CD8-positive, alpha-beta memory T cell (primary cell): ENCODE measurements at regions not wholly inside any gene's neighbourhood (a gene's known extent, or its start where the extent isn't known, plus 50 kb on each side); places are given as distances from the start of the nearest gene placed in this dataset.

Source experiments
- CTCF ChIA-PET: fragments of 350-600 bp; sonication (Branson Sonifier 250); formaldehyde crosslinking; loops from one replicate; lab custom pipeline; 2021; ENCODE audit warnings: antibody characterized with exemption; lab: Charles Lee
- POLR2A ChIA-PET: fragments of 350-600 bp; sonication (Branson Sonifier 250); formaldehyde crosslinking; loops from one replicate; lab custom pipeline; 2021; ENCODE audit warnings: antibody characterized with exemption; lab: Charles Lee
- DNase-seq, 5 donors: peaks; one replicate each; pipeline versions ENCODE4 v3.0.0 to v3.0.0-alpha.2; 2020 to 2022; ENCODE audit warnings: mixed read lengths in 1 of 5
- H3K27ac ChIP-seq: one replicate; pipeline ENCODE4 v1.7.0; 2013; ENCODE audit warnings: low read depth, mild to moderate bottlenecking, low read length, moderate library complexity
- H3K27me3 ChIP-seq: 2 replicates; pipeline ENCODE4 v1.7.0; 2013; ENCODE audit warnings: low read length, mild to moderate bottlenecking; ENCODE audit not compliant: insufficient read depth, poor library complexity, severe bottlenecking
- H3K36me3 ChIP-seq: 2 replicates; pipeline ENCODE4 v1.7.0; 2013; ENCODE audit warnings: mild to moderate bottlenecking, low read length, moderate library complexity; ENCODE audit not compliant: insufficient read depth
- H3K4me1 ChIP-seq: 2 replicates; pipeline ENCODE4 v1.7.0; 2013; ENCODE audit warnings: mild to moderate bottlenecking, low read length, moderate library complexity; ENCODE audit not compliant: insufficient read depth
- H3K4me3 ChIP-seq: 2 replicates; pipeline ENCODE4 v1.7.0; 2013; ENCODE audit warnings: mild to moderate bottlenecking, low read length
- H3K9me3 ChIP-seq: 2 replicates; pipeline ENCODE4 v1.7.0; 2013; ENCODE audit warnings: mild to moderate bottlenecking, low read length
- H3K27ac Mint-ChIP-seq, 8 donors: one replicate each; pipeline ENCODE4 v1.8.0; 2020 to 2021; ENCODE audit warnings: mixed read lengths in 8 of 8, mild to moderate bottlenecking in 6 of 8, inconsistent platforms in 3 of 8, moderate library complexity in 3 of 8
- H3K27me3 Mint-ChIP-seq, 2 donors: one replicate each; pipeline ENCODE4 v1.8.0; 2020 to 2021; ENCODE audit warnings: mixed read lengths in 2 of 2, mild to moderate bottlenecking in 1 of 2, moderate library complexity in 1 of 2
- H3K36me3 Mint-ChIP-seq, 3 donors: one replicate each; pipeline ENCODE4 v1.8.0; 2020 to 2021; ENCODE audit warnings: mixed read lengths in 3 of 3, inconsistent platforms in 1 of 3, mild to moderate bottlenecking in 1 of 3
- H3K4me1 Mint-ChIP-seq, 3 donors: one replicate each; pipeline ENCODE4 v1.8.0; 2020 to 2021; ENCODE audit warnings: mixed read lengths in 3 of 3, inconsistent platforms in 1 of 3, mild to moderate bottlenecking in 1 of 3
- H3K4me3 Mint-ChIP-seq, 7 donors: one replicate each; pipeline ENCODE4 v1.8.0; 2020 to 2021; ENCODE audit warnings: mixed read lengths in 7 of 7, mild to moderate bottlenecking in 6 of 7, moderate library complexity in 4 of 7, inconsistent platforms in 2 of 7
- H3K9me3 Mint-ChIP-seq, 5 donors: one replicate each; pipeline ENCODE4 v1.8.0; 2020 to 2022; ENCODE audit warnings: mixed read lengths in 5 of 5, mild to moderate bottlenecking in 3 of 5, moderate library complexity in 2 of 5, inconsistent platforms in 1 of 5

DNA sequence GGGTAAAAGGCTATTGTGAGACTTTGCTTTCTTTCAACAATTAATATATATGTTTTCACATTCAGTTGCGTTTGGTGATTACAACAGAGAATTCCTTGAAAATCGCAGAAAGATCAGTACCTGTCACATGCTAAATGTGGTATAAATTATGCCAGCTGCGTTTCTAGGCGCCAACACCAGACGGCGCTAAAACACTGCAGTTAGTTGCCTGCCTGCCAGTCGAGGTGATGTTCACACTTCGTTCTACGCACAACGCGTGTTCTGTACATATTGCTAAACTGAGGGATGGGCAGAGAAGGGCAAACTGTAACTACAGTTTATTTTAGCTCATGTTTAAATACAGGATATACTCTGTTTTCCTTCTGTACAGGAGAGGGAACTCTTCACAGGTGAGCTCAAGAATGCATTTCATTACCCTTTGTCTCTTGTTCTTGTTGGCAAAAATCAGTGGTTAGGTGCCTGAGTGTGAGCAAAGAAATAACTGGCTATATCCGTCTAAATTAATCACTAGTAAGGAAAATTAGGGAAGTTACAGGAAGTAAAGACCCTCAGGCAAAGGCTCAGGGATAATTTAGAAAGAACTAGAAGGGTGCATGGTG, 100.1 kb upstream of the RGS17 start:
- Mint-ChIP-seq H3K4me1 (no peaks in the 10 kb centered on the region), H3K9me3 (no peaks in the 10 kb centered on the region), H3K4me3 (no peak overlapping the region), H3K27ac (peak overlapping the region in 1 of 8 donors; percentile 38), H3K27me3 (peaks cover 0 to 1% of the 10 kb centered on the region in 2 donors), H3K36me3 (no peaks in the 10 kb centered on the region)
- H3K27ac ChIP-seq, result no peak overlapping the region
- ChIA-PET POLR2A (no interaction called here), CTCF (no interaction called here)
- no peak overlapping the region for H3K4me3 ChIP-seq
- DNase-seq, result no peak
- no peaks in the 10 kb centered on the region for H3K9me3 ChIP-seq
- no peaks in the 10 kb centered on the region for H3K4me1 ChIP-seq
- no peaks in the 10 kb centered on the region for H3K36me3 ChIP-seq
- H3K27me3 ChIP-seq, result peaks cover 2% of the 10 kb centered on the region

DNA sequence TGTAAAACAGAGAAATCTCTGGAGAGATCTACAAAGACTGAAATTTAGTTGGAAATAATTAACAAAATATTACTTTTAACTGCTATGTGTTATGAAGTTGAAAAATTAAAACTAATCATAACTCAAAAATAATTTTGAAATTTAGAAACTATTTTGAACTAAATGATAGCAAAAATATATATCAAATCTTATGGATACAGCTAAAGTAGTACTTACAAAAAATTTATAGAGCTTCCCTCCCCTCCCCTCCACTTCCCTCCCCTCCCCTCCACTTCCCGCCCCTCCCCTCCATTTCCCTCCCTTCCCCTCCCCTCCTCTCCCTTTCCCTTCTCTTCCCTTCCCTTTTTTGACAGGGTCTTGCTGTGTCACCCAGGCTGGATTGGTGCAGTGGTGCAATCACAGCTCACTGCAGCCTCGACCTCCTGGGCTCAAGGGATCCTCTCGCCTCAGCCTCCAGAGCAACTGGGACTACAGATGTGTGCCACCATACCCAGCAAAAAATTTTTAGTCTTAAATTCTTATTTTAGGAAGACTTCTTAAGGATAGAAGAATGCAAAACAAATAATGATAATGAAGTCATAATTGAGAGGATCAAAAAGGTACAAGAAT, 87.2 kb upstream of the RGS17 start:
- Mint-ChIP-seq H3K36me3 (no peaks in the 10 kb centered on the region), H3K27ac (no peak overlapping the region), H3K27me3 (peaks cover 0 to 2% of the 10 kb centered on the region in 2 donors), H3K9me3 (peaks cover 0 to 4% (median 0%) of the 10 kb centered on the region in 5 donors), H3K4me3 (no peak overlapping the region), H3K4me1 (no peaks in the 10 kb centered on the region)
- no peaks in the 10 kb centered on the region for H3K4me1 ChIP-seq
- no peaks in the 10 kb centered on the region for H3K27me3 ChIP-seq
- no peak overlapping the region for H3K27ac ChIP-seq
- H3K9me3 ChIP-seq, result no peaks in the 10 kb centered on the region
- no peak for DNase-seq
- H3K4me3 ChIP-seq, result no peak overlapping the region
- ChIA-PET POLR2A (no interaction called here), CTCF (no interaction called here)
- H3K36me3 ChIP-seq, result no peaks in the 10 kb centered on the region

- Histone ChIP-seq H3K4me3 (no peak overlapping the region), H3K4me1 (no peaks in the 10 kb centered on the region), H3K36me3 (no peaks in the 10 kb centered on the region), H3K27me3 (no peaks in the 10 kb centered on the region), H3K27ac (no peak overlapping the region), H3K9me3 (no peaks in the 10 kb centered on the region)
- no peak for DNase-seq
- no peak overlapping the region for H3K4me3 Mint-ChIP-seq
- H3K36me3 Mint-ChIP-seq, result no peaks in the 10 kb centered on the region
- no peak overlapping the region for H3K27ac Mint-ChIP-seq
- peaks cover 0 to 2% of the 10 kb centered on the region in 2 donors for H3K27me3 Mint-ChIP-seq
- ChIA-PET POLR2A (no interaction called here), CTCF (no interaction called here)
- no peaks in the 10 kb centered on the region for H3K4me1 Mint-ChIP-seq
- peaks cover 0 to 4% (median 0%) of the 10 kb centered on the region in 5 donors for H3K9me3 Mint-ChIP-seq
Observed at GRCh38 chr6:153216789-153217188, 85.7 kb upstream of the RGS17 start.

- H3K4me1 ChIP-seq, result peaks cover 5% of the 10 kb centered on the region
- Mint-ChIP-seq H3K27ac (no peak overlapping the region), H3K4me3 (no peak overlapping the region), H3K4me1 (peaks cover 0 to 6% (median 5%) of the 10 kb centered on the region in 3 donors), H3K9me3 (peaks cover 0 to 4% (median 0%) of the 10 kb centered on the region in 5 donors), H3K27me3 (peaks cover 0 to 2% of the 10 kb centered on the region in 2 donors), H3K36me3 (no peaks in the 10 kb centered on the region)
- no peaks in the 10 kb centered on the region for H3K36me3 ChIP-seq
- DNase-seq, result no peak
- ChIA-PET POLR2A (no interaction called here), CTCF (interaction anchor here (0.7 kb wide), 1 partner anchor 12 kb away, joined by 3 read pairs; no protein-coding TSS in a partner anchor)
- H3K9me3 ChIP-seq, result no peaks in the 10 kb centered on the region
- no peak overlapping the region for H3K4me3 ChIP-seq
- H3K27ac ChIP-seq, result no peak overlapping the region
- H3K27me3 ChIP-seq, result no peaks in the 10 kb centered on the region
Observed at GRCh38 chr6:153215242-153215641, 84.2 kb upstream of the RGS17 start.

GRCh38 chr6:153214436-153214835, 83.4 kb upstream of the RGS17 start:
- Histone ChIP-seq H3K4me1 (peaks cover 5% of the 10 kb centered on the region), H3K27ac (no peak overlapping the region), H3K9me3 (no peaks in the 10 kb centered on the region), H3K36me3 (no peaks in the 10 kb centered on the region), H3K27me3 (no peaks in the 10 kb centered on the region), H3K4me3 (no peak overlapping the region)
- ChIA-PET CTCF (no interaction called here), POLR2A (no interaction called here)
- H3K27me3 Mint-ChIP-seq, result peaks cover 0 to 2% of the 10 kb centered on the region in 2 donors
- no peak for DNase-seq
- no peaks in the 10 kb centered on the region for H3K36me3 Mint-ChIP-seq
- H3K27ac Mint-ChIP-seq, result no peak overlapping the region
- H3K9me3 Mint-ChIP-seq, result peaks cover 0 to 4% (median 0%) of the 10 kb centered on the region in 5 donors
- H3K4me3 Mint-ChIP-seq, result no peak overlapping the region
- peaks cover 0 to 11% (median 5%) of the 10 kb centered on the region in 3 donors for H3K4me1 Mint-ChIP-seq

DNA sequence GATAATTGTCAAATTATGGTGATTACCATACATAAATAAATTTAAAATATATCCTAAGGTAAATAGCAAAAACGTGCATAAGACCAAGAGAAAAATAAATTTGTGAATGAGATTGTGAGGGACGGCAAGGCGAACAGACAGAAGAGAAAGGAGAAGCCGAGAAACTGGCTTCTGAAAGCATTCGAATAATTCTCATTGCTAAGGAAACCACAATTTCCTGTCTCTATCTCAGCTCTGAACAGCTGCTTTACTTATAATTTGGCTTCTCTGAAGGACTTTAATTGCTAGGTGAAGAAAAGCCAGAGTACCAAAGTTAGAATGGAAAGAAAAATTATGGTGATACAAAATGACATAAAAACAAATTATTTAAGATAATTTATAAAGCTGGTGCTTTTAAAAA, 79.0 kb upstream of the RGS17 start:
- no peaks in the 10 kb centered on the region for H3K27me3 ChIP-seq
- no peaks in the 10 kb centered on the region for H3K36me3 ChIP-seq
- Mint-ChIP-seq H3K4me1 (peaks cover 0 to 11% (median 5%) of the 10 kb centered on the region in 3 donors), H3K36me3 (no peaks in the 10 kb centered on the region), H3K9me3 (peaks cover 0 to 4% (median 0%) of the 10 kb centered on the region in 5 donors), H3K27ac (no peak overlapping the region), H3K4me3 (no peak overlapping the region), H3K27me3 (peaks cover 0 to 2% of the 10 kb centered on the region in 2 donors)
- H3K4me3 ChIP-seq, result no peak overlapping the region
- no peak overlapping the region for H3K27ac ChIP-seq
- DNase-seq, result no peak
- peaks cover 5% of the 10 kb centered on the region for H3K4me1 ChIP-seq
- ChIA-PET POLR2A (no interaction called here), CTCF (no interaction called here)
- H3K9me3 ChIP-seq, result no peaks in the 10 kb centered on the region

GRCh38 chr6:153208706-153209105, 77.6 kb upstream of the RGS17 start:
- H3K27me3 ChIP-seq, result no peaks in the 10 kb centered on the region
- Mint-ChIP-seq H3K4me1 (peaks cover 0 to 11% (median 5%) of the 10 kb centered on the region in 3 donors), H3K4me3 (no peak overlapping the region), H3K27me3 (peaks cover 0 to 2% of the 10 kb centered on the region in 2 donors), H3K27ac (no peak overlapping the region), H3K9me3 (peaks cover 0 to 4% (median 0%) of the 10 kb centered on the region in 5 donors), H3K36me3 (no peaks in the 10 kb centered on the region)
- no peak overlapping the region for H3K4me3 ChIP-seq
- DNase-seq, result no peak
- no peaks in the 10 kb centered on the region for H3K9me3 ChIP-seq
- CTCF ChIA-PET, result no interaction called here
- peaks cover 5% of the 10 kb centered on the region for H3K4me1 ChIP-seq
- POLR2A ChIA-PET, result no interaction called here
- H3K36me3 ChIP-seq, result no peaks in the 10 kb centered on the region
- H3K27ac ChIP-seq, result no peak overlapping the region

DNA sequence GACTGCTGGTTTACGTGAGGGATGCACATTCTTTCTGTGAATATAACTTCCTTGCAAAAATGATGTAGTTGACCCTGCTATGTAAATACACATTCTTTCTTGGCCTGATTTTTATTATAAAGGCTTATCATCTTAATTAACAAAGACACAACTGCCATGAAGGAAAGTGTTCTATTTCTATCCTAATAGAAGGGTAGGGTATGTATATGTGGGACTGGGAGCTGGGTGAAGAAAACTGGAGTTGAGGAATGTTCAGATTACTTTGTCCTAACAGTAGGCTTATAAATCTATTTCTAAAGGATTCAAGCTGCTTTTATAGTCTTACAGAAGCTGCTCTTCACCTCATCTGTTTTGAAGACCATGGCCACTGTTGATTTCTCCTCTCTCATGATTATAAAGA, 76.5 kb upstream of the RGS17 start:
- peaks cover 5% of the 10 kb centered on the region for H3K4me1 ChIP-seq
- no peak overlapping the region for H3K27ac ChIP-seq
- Mint-ChIP-seq H3K36me3 (no peaks in the 10 kb centered on the region), H3K27ac (no peak overlapping the region), H3K27me3 (no peaks in the 10 kb centered on the region), H3K4me1 (peaks cover 0 to 11% (median 5%) of the 10 kb centered on the region in 3 donors), H3K4me3 (no peak overlapping the region), H3K9me3 (no peaks in the 10 kb centered on the region)
- ChIA-PET POLR2A (no interaction called here), CTCF (no interaction called here)
- no peaks in the 10 kb centered on the region for H3K9me3 ChIP-seq
- H3K4me3 ChIP-seq, result no peak overlapping the region
- H3K36me3 ChIP-seq, result no peaks in the 10 kb centered on the region
- no peak for DNase-seq
- H3K27me3 ChIP-seq, result no peaks in the 10 kb centered on the region
